Activated T-helper 1 cell treated with anti-CD3 and anti-CD28 coated beads, Interleukin-12 subunit alpha, Interleukin-12 subunit beta, Interleukin-2, Interleukin-4 antibody, amounts not matched to agents 30 ng/mL and 10 ng/mL and 1 ng/mL, durations not matched to agents 14 hours and 24 hours and 36 hours (primary cell): ENCODE measurements at regions not wholly inside any gene's neighbourhood (a gene's known extent, or its start where the extent isn't known, plus 50 kb on each side); places are given as distances from the start of the nearest gene placed in this dataset.
A peak's percentile ranks its signal among the peaks of the same experiment; 100 is the strongest.

Experiments used
- DNase-seq: peaks from one replicate; pipeline ENCODE4 v3.0.0; 2021; ENCODE audit warnings: low spot score
- H3K27ac Mint-ChIP-seq: one replicate; pipeline ENCODE4 v1.8.0; 2021; ENCODE audit warnings: mild to moderate bottlenecking, mixed read lengths
- H3K27me3 Mint-ChIP-seq: one replicate; pipeline ENCODE4 v1.8.0; 2022; ENCODE audit warnings: mild to moderate bottlenecking, moderate library complexity, mixed read lengths; ENCODE audit not compliant: insufficient read depth
- H3K36me3 Mint-ChIP-seq: one replicate; pipeline ENCODE4 v1.8.0; 2021; ENCODE audit warnings: low read depth, mixed read lengths
- H3K4me1 Mint-ChIP-seq: one replicate; pipeline ENCODE4 v1.8.0; 2021; ENCODE audit warnings: low read depth, mixed read lengths
- H3K4me3 Mint-ChIP-seq: one replicate; pipeline ENCODE4 v1.8.0; 2021; ENCODE audit warnings: mild to moderate bottlenecking, moderate library complexity, mixed read lengths
- H3K9me3 Mint-ChIP-seq: one replicate; pipeline ENCODE4 v1.8.0; 2021; ENCODE audit warnings: mixed read lengths
- intact Hi-C: fragments of 100-400 bp; cut with micrococcal nuclease; formaldehyde crosslinking; loops from one replicate; pipeline ENCODE4 v1.15.1; 2024

DNA sequence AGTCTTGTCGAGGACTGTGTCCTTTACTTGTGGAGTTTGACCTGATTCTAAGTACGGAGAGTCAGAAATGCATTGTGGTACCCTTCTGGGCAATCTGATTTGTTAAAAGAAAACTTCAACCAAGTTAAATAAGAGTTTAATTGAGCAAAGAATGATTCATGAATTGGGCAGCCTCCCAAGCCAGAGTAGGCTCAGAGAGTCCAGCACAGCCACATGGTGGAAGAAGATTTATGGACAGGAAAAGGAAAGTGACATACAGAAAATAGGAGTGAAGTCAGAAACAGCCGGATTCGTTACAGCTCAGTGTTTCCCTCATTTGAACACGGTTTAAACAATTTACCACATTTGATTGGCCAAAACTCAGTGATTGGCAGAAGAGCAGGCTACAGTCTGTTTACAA lies 329.2 kb downstream of the DHX35 start:
- intact Hi-C loops, result no loop called here
- DNase-seq, result no peak
- Mint-ChIP-seq H3K36me3 (no peaks in the 10 kb centered on the region), H3K9me3 (no peaks in the 10 kb centered on the region), H3K27ac (no peak overlapping the region), H3K4me1 (no peaks in the 10 kb centered on the region), H3K27me3 (peaks cover 2% of the 10 kb centered on the region), H3K4me3 (no peak overlapping the region)

GRCh38 chr20:39290575-39290974 lies 328.4 kb downstream of the DHX35 start:
- H3K4me1 Mint-ChIP-seq, result no peaks in the 10 kb centered on the region
- no peak for DNase-seq
- H3K36me3 Mint-ChIP-seq, result no peaks in the 10 kb centered on the region
- H3K9me3 Mint-ChIP-seq, result no peaks in the 10 kb centered on the region
- intact Hi-C loops, result no loop called here
- H3K4me3 Mint-ChIP-seq, result no peak overlapping the region
- H3K27me3 Mint-ChIP-seq, result peaks cover 2% of the 10 kb centered on the region
- no peak overlapping the region for H3K27ac Mint-ChIP-seq

DNA sequence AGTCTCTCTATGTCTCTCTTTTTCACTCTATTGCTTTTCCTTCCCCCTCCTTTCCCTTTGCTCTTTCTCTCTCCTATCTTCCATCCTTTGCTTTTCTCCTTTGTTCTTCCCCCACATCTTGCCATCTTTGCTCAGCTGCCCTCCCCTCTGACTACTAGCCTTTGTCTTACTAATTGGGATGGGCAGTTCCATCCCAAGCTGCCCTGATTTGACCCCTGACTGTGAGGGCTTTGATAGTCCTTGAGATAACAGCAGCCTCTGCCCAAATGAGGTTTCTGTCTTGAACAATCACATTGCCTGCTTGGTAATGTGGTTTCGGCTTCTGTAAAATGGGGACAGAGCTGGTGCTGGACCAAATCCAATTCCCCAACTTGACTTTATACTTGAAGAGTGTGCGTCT lies 327.7 kb downstream of the DHX35 start:
- H3K4me1 Mint-ChIP-seq, result no peaks in the 10 kb centered on the region
- no peak for DNase-seq
- no peaks in the 10 kb centered on the region for H3K36me3 Mint-ChIP-seq
- H3K27ac Mint-ChIP-seq, result no peak overlapping the region
- no peaks in the 10 kb centered on the region for H3K9me3 Mint-ChIP-seq
- intact Hi-C loops, result no loop called here
- no peak overlapping the region for H3K4me3 Mint-ChIP-seq
- H3K27me3 Mint-ChIP-seq, result peaks cover 2% of the 10 kb centered on the region

DNA sequence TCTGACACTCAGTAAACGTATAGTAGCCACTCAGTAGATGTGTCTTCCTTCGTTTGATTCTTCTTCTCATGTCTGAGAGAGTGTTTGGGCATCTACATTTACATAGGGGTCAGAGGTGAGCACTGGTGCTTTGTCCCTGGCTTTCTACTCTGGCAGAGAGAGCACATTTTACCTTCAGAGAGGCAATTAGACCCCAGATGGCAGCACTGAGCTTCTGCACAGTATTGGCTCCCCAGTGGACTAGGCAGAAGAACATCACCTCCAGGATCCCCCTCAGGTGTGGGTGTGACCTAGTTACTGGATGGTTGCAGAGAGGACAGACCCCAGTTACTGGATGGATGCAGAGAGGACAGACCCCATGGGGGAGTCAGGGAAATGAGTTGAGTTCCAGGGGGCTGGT lies 327.2 kb downstream of the DHX35 start:
- Mint-ChIP-seq H3K27me3 (peaks cover 2% of the 10 kb centered on the region), H3K4me3 (no peak overlapping the region), H3K27ac (no peak overlapping the region), H3K4me1 (no peaks in the 10 kb centered on the region), H3K36me3 (no peaks in the 10 kb centered on the region), H3K9me3 (no peaks in the 10 kb centered on the region)
- intact Hi-C loops, result no loop called here
- DNase-seq, result no peak

DNA sequence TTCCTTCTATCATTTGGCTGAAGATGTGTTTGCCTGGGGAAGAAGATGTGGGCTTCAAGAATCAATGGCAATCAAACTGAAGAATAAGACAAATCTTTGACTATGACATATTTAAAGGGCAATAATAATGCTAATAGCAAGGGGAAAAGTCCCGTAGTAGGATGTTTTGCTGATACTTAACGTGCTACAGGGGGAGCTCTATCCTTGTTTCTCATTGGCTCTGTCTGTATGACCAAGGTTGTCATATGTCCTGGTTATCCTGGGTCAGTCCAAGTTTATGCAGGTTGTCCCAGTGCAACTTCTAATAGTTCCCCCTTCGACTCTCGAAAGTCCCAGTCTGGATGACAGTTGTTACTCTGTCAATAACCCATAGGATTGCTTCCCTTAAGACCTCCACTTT lies 321.3 kb downstream of the DHX35 start:
- intact Hi-C loops, result no loop called here
- no peaks in the 10 kb centered on the region for H3K36me3 Mint-ChIP-seq
- H3K9me3 Mint-ChIP-seq, result no peaks in the 10 kb centered on the region
- no peak overlapping the region for H3K27ac Mint-ChIP-seq
- no peak for DNase-seq
- no peaks in the 10 kb centered on the region for H3K4me1 Mint-ChIP-seq
- no peaks in the 10 kb centered on the region for H3K27me3 Mint-ChIP-seq
- no peak overlapping the region for H3K4me3 Mint-ChIP-seq

DNA sequence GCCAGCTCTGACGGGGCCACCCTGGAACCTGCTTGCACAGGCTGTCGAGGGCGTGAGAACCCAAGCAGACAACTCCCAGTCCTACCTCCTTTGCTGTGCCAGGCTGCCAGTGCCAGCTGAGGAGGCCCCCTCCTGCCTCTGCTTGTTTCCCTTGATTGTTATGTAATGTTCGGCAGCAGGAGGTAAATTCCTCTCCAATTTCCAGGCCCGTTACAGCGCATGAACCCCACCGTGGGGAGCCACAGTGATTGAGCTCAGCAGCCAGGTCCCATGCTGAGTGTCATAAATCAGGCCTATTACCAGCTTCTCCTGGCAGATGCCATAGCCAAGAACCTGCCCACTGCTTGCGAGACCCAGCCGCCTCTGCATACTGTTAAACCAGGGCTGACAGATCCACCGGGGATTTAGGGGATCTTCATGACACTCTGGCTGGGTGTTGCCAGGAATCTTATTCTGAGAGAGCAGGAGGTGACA lies 320.5 kb downstream of the DHX35 start:
- intact Hi-C loops, result no loop called here
- DNase-seq, result no peak
- Mint-ChIP-seq H3K4me1 (no peaks in the 10 kb centered on the region), H3K27ac (no peak overlapping the region), H3K9me3 (no peaks in the 10 kb centered on the region), H3K36me3 (no peaks in the 10 kb centered on the region), H3K4me3 (no peak overlapping the region), H3K27me3 (no peaks in the 10 kb centered on the region)

GRCh38 chr20:39280875-39281274 lies 318.7 kb downstream of the DHX35 start:
- no peak overlapping the region for H3K4me3 Mint-ChIP-seq
- H3K27ac Mint-ChIP-seq, result no peak overlapping the region
- H3K27me3 Mint-ChIP-seq, result no peaks in the 10 kb centered on the region
- H3K36me3 Mint-ChIP-seq, result no peaks in the 10 kb centered on the region
- DNase-seq, result no peak
- intact Hi-C loops, result no loop called here
- H3K9me3 Mint-ChIP-seq, result no peaks in the 10 kb centered on the region
- H3K4me1 Mint-ChIP-seq, result no peaks in the 10 kb centered on the region

GRCh38 chr20:39278230-39278788 lies 316.2 kb downstream of the DHX35 start:
- DNase-seq, result no peak
- no peak overlapping the region for H3K4me3 Mint-ChIP-seq
- H3K36me3 Mint-ChIP-seq, result no peaks in the 10 kb centered on the region
- H3K27ac Mint-ChIP-seq, result no peak overlapping the region
- intact Hi-C loops, result no loop called here
- H3K27me3 Mint-ChIP-seq, result peaks cover 2% of the 10 kb centered on the region
- H3K9me3 Mint-ChIP-seq, result no peaks in the 10 kb centered on the region
- H3K4me1 Mint-ChIP-seq, result no peaks in the 10 kb centered on the region

- Mint-ChIP-seq H3K27ac (no peak overlapping the region), H3K27me3 (peaks cover 2% of the 10 kb centered on the region), H3K36me3 (no peaks in the 10 kb centered on the region), H3K9me3 (no peaks in the 10 kb centered on the region), H3K4me3 (no peak overlapping the region), H3K4me1 (no peaks in the 10 kb centered on the region)
- intact Hi-C loops, result no loop called here
- DNase-seq, result no peak
These were observed 315.0 kb downstream of the DHX35 start for GRCh38 chr20:39277185-39277584.

GRCh38 chr20:39270837-39271604 lies 308.9 kb downstream of the DHX35 start:
- Mint-ChIP-seq H3K36me3 (no peaks in the 10 kb centered on the region), H3K4me1 (no peaks in the 10 kb centered on the region), H3K27me3 (peaks cover 2% of the 10 kb centered on the region), H3K27ac (no peak overlapping the region), H3K9me3 (no peaks in the 10 kb centered on the region), H3K4me3 (no peak overlapping the region)
- intact Hi-C loops, result no loop called here
- no peak for DNase-seq

- intact Hi-C loops, result loop anchor here (10.0 kb wide), 1 partner anchor 605 kb away; no protein-coding TSS in a partner anchor
- Mint-ChIP-seq H3K9me3 (no peaks in the 10 kb centered on the region), H3K4me3 (no peak overlapping the region), H3K27ac (no peak overlapping the region), H3K36me3 (no peaks in the 10 kb centered on the region), H3K4me1 (no peaks in the 10 kb centered on the region), H3K27me3 (no peaks in the 10 kb centered on the region)
- DNase-seq, result no peak
These were observed 307.5 kb downstream of the DHX35 start for GRCh38 chr20:39269493-39270217.

DNA sequence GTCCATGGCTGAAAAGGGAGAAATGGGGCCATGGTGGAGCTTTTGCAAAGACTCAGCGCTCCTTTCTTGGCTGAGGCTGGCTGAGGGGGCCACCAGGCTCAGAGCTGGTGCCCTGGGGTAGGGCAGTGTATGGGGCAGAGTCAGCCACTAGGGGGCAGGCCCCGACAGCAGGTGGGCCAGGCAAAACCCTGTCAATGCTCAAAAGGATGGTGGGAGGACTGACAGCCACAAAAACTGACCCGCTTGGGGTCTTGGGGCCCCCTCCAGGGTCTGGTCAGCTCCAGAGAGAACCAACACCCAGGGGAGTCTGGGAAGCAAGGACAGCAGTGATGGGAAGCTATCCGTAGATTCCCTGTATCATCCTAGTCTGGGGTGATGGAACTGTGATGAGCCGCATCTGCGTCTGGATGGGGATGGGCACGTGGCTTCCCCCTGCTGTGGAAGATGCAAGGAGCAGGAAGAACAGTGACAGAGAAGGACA lies 306.9 kb downstream of the DHX35 start:
- no peaks in the 10 kb centered on the region for H3K36me3 Mint-ChIP-seq
- H3K4me3 Mint-ChIP-seq, result no peak overlapping the region
- intact Hi-C loops, result loop anchor here (10.0 kb wide), 1 partner anchor 606 kb away; no protein-coding TSS in a partner anchor
- DNase-seq, result peak; percentile 9
- no peaks in the 10 kb centered on the region for H3K27me3 Mint-ChIP-seq
- no peak overlapping the region for H3K27ac Mint-ChIP-seq
- H3K4me1 Mint-ChIP-seq, result no peaks in the 10 kb centered on the region
- no peaks in the 10 kb centered on the region for H3K9me3 Mint-ChIP-seq

- H3K4me3 Mint-ChIP-seq, result no peak overlapping the region
- intact Hi-C loops, result loop anchor here (10.0 kb wide), 1 partner anchor 606 kb away; no protein-coding TSS in a partner anchor
- H3K9me3 Mint-ChIP-seq, result no peaks in the 10 kb centered on the region
- H3K36me3 Mint-ChIP-seq, result no peaks in the 10 kb centered on the region
- H3K27me3 Mint-ChIP-seq, result no peaks in the 10 kb centered on the region
- H3K27ac Mint-ChIP-seq, result no peak overlapping the region
- DNase-seq, result no peak
- H3K4me1 Mint-ChIP-seq, result no peaks in the 10 kb centered on the region
These were observed 306.4 kb downstream of the DHX35 start for GRCh38 chr20:39268491-39268951.
